ENCODE measurements at regions not wholly inside any gene's neighbourhood (a gene's known extent, or its start where the extent isn't known, plus 50 kb on each side); places are given as distances from the start of the nearest gene placed in this dataset.

- DNase-seq = no peak
- TF ChIP-seq POLR2A (IDR thresholded peaks at IDR 0.05) (no peak), CTCF (IDR thresholded peaks at IDR 0.05) (no peak)
- Histone ChIP-seq H3K9me3 (no peaks in the 10 kb centered on the region), H3K4me1 (peaks cover 0 to 8% (median 0%) of the 10 kb centered on the region in 4 donors), H3K4me3 (no peak overlapping the region), H3K36me3 (no peaks in the 10 kb centered on the region), H3K27ac (no peak overlapping the region), H3K27me3 (no peaks in the 10 kb centered on the region)
- ATAC-seq = no peak
- intact Hi-C loops (cut with DNase I) = no loop called here
- WGBS (ENCODE audit: insufficient coverage, low coverage, low lambda C conversion rate, missing lambda C conversion rate) = 89% methylated on average over 8 of the region's 8 CpGs
Measured at GRCh38 chr3:72418856-72419255, 429.4 kb downstream of the SHQ1 start.

GRCh38 chr3:72418244-72418643, 430.0 kb downstream of the SHQ1 start:
- no peak for ATAC-seq
- intact Hi-C loops (cut with DNase I) = no loop called here
- TF ChIP-seq POLR2A (IDR thresholded peaks at IDR 0.05) (no peak), CTCF (IDR thresholded peaks at IDR 0.05) (no peak)
- no peaks in the 10 kb centered on the region for H3K27me3 ChIP-seq
- peaks cover 0 to 8% (median 0%) of the 10 kb centered on the region in 4 donors for H3K4me1 ChIP-seq
- H3K36me3 ChIP-seq = no peaks in the 10 kb centered on the region
- H3K9me3 ChIP-seq = no peaks in the 10 kb centered on the region
- no peak overlapping the region for H3K27ac ChIP-seq
- H3K4me3 ChIP-seq = no peak overlapping the region
- DNase-seq = no peak

- TF ChIP-seq CTCF (IDR thresholded peaks at IDR 0.05) (no peak), POLR2A (IDR thresholded peaks at IDR 0.05) (no peak)
- Histone ChIP-seq H3K4me1 (peaks cover 0 to 36% (median 6%) of the 10 kb centered on the region in 4 donors), H3K27ac (no peak overlapping the region), H3K36me3 (no peaks in the 10 kb centered on the region), H3K4me3 (no peak overlapping the region), H3K27me3 (no peaks in the 10 kb centered on the region), H3K9me3 (no peaks in the 10 kb centered on the region)
- no peak for DNase-seq
- intact Hi-C loops (cut with DNase I) = no loop called here
- ATAC-seq = no peak
- 47% methylated on average over 3 of the region's 3 CpGs for WGBS (ENCODE audit: insufficient coverage, low coverage, low lambda C conversion rate, missing lambda C conversion rate)
Measured at GRCh38 chr3:72414481-72415016, 433.7 kb downstream of the SHQ1 start.

- WGBS (ENCODE audit: insufficient coverage, low coverage, low lambda C conversion rate, missing lambda C conversion rate) = 63% methylated on average over 4 of the region's 4 CpGs
- H3K4me1 ChIP-seq = peaks cover 0 to 41% (median 6%) of the 10 kb centered on the region in 4 donors
- DNase-seq (no peak), ATAC-seq (peak in 2 of 4 donors; percentile 61 to 70)
- H3K9me3 ChIP-seq = no peaks in the 10 kb centered on the region
- no peak for TF ChIP-seq CTCF (IDR thresholded peaks at IDR 0.05)
- TF ChIP-seq POLR2A (IDR thresholded peaks at IDR 0.05) = no peak
- H3K27ac ChIP-seq = no peak overlapping the region
- H3K27me3 ChIP-seq = no peaks in the 10 kb centered on the region
- intact Hi-C loops (cut with DNase I) = no loop called here
- H3K4me3 ChIP-seq = no peak overlapping the region
- H3K36me3 ChIP-seq = no peaks in the 10 kb centered on the region
Measured at GRCh38 chr3:72413228-72413627, 435.0 kb downstream of the SHQ1 start.

All from right lobe of liver (tissue), 6 donors.